SK-N-MC (cell line): ENCODE measurements at regions not wholly inside any gene's neighbourhood (a gene's known extent, or its start where the extent isn't known, plus 50 kb on each side); places are given as distances from the start of the nearest gene placed in this dataset.

Experiments used
- EZH2 ChIP-seq: fragments of 200-600 bp; sonication (generic); IDR thresholded peaks from one replicate; pipeline ENCODE4 v1.6.1; 2017; ENCODE audit warnings: antibody characterized with exemption
- FOXP2 ChIP-seq: optimal IDR thresholded peaks from 2 replicates; pipeline ENCODE3; 2011; ENCODE audit warnings: mild to moderate bottlenecking, moderate library complexity; ENCODE audit not compliant: insufficient read depth; ENCODE audit errors: extremely low read length, control extremely low read depth
- POLR2AphosphoS5 ChIP-seq: IDR thresholded peaks from 2 replicates; pipeline ENCODE4 v1.6.1; 2012; ENCODE audit warnings: mild to moderate bottlenecking, low read depth, low read length, borderline replicate concordance

- TF ChIP-seq EZH2 (no peak), POLR2AphosphoS5 (no peak), FOXP2 (no peak)
These were observed 56.7 kb upstream of the PPP1R12A start for GRCh38 chr12:79991586-79991985.
